ENCODE measurements at regions not wholly inside any gene's neighbourhood (a gene's known extent, or its start where the extent isn't known, plus 50 kb on each side); places are given as distances from the start of the nearest gene placed in this dataset.
A peak's percentile ranks its signal among the peaks of the same experiment; 100 is the strongest.
"Not testable (repeated sequence)": the region's sequence is repeated elsewhere in the genome, so short reads cannot be mapped to it uniquely, and the experiment has no call there.

- not testable (repeated sequence) for H3K27ac ChIP-seq (ENCODE audit: low read depth, low read length); H3K36me3 ChIP-seq (ENCODE audit: control insufficient read depth, insufficient read depth, low read length); H3K4me1 ChIP-seq (ENCODE audit: control insufficient read depth, insufficient read depth, low read length); H3K9ac ChIP-seq (ENCODE audit: low read length); H3K4me3 ChIP-seq (ENCODE audit: low read length); H3K27me3 ChIP-seq (ENCODE audit: control insufficient read depth, insufficient read depth, low read length)
These were observed 138.5 kb downstream of the PPIAL4G start for GRCh38 chr1:148344651-148345050.

GRCh38 chr1:148341729-148342128 lies 141.4 kb downstream of the PPIAL4G start:
- not testable (repeated sequence) for H3K4me3 ChIP-seq (ENCODE audit: low read length); H3K27ac ChIP-seq (ENCODE audit: low read depth, low read length); H3K36me3 ChIP-seq (ENCODE audit: control insufficient read depth, insufficient read depth, low read length); H3K27me3 ChIP-seq (ENCODE audit: control insufficient read depth, insufficient read depth, low read length); H3K9ac ChIP-seq (ENCODE audit: low read length); H3K4me1 ChIP-seq (ENCODE audit: control insufficient read depth, insufficient read depth, low read length)

GRCh38 chr1:148336121-148336918 lies 146.8 kb downstream of the PPIAL4G start:
- H3K4me1 ChIP-seq (ENCODE audit: control insufficient read depth, insufficient read depth, low read length); H3K4me3 ChIP-seq (ENCODE audit: low read length); H3K9ac ChIP-seq (ENCODE audit: low read length); H3K27me3 ChIP-seq (ENCODE audit: control insufficient read depth, insufficient read depth, low read length); H3K27ac ChIP-seq (ENCODE audit: low read depth, low read length); H3K36me3 ChIP-seq (ENCODE audit: control insufficient read depth, insufficient read depth, low read length): not testable (repeated sequence)

GRCh38 chr1:148334339-148335130 lies 148.6 kb downstream of the PPIAL4G start:
- Histone ChIP-seq H3K9ac (ENCODE audit: low read length) (peak overlapping the region; percentile 61), H3K27ac (ENCODE audit: low read depth, low read length) (peak overlapping the region; percentile 63), H3K36me3 (ENCODE audit: control insufficient read depth, insufficient read depth, low read length) (no peaks in the 10 kb centered on the region), H3K4me3 (ENCODE audit: low read length) (peak overlapping the region; percentile 86), H3K4me1 (ENCODE audit: control insufficient read depth, insufficient read depth, low read length) (peaks cover 7% of the 10 kb centered on the region), H3K27me3 (ENCODE audit: control insufficient read depth, insufficient read depth, low read length) (peaks cover 4% of the 10 kb centered on the region)

GRCh38 chr1:148333875-148334338 lies 149.2 kb downstream of the PPIAL4G start:
- Histone ChIP-seq H3K4me1 (ENCODE audit: control insufficient read depth, insufficient read depth, low read length) (peaks cover 7% of the 10 kb centered on the region), H3K36me3 (ENCODE audit: control insufficient read depth, insufficient read depth, low read length) (no peaks in the 10 kb centered on the region), H3K27ac (ENCODE audit: low read depth, low read length) (no peak overlapping the region), H3K27me3 (ENCODE audit: control insufficient read depth, insufficient read depth, low read length) (peaks cover 4% of the 10 kb centered on the region), H3K9ac (ENCODE audit: low read length) (peak overlapping the region; percentile 61), H3K4me3 (ENCODE audit: low read length) (peak overlapping the region; percentile 86)

GRCh38 chr1:148328884-148329283 lies 154.2 kb downstream of the PPIAL4G start:
- Histone ChIP-seq H3K27me3 (ENCODE audit: control insufficient read depth, insufficient read depth, low read length) (no peaks in the 10 kb centered on the region), H3K4me1 (ENCODE audit: control insufficient read depth, insufficient read depth, low read length) (peaks cover under 1% of the 10 kb centered on the region), H3K4me3 (ENCODE audit: low read length) (no peak overlapping the region), H3K27ac (ENCODE audit: low read depth, low read length) (no peak overlapping the region), H3K36me3 (ENCODE audit: control insufficient read depth, insufficient read depth, low read length) (no peaks in the 10 kb centered on the region), H3K9ac (ENCODE audit: low read length) (no peak overlapping the region)

- H3K27me3 ChIP-seq (ENCODE audit: control insufficient read depth, insufficient read depth, low read length); H3K9ac ChIP-seq (ENCODE audit: low read length); H3K4me1 ChIP-seq (ENCODE audit: control insufficient read depth, insufficient read depth, low read length); H3K27ac ChIP-seq (ENCODE audit: low read depth, low read length); H3K36me3 ChIP-seq (ENCODE audit: control insufficient read depth, insufficient read depth, low read length); H3K4me3 ChIP-seq (ENCODE audit: low read length): not testable (repeated sequence)
These were observed 158.1 kb downstream of the PPIAL4G start for GRCh38 chr1:148325031-148325430.

GRCh38 chr1:148324465-148324864 lies 158.6 kb downstream of the PPIAL4G start:
- H3K36me3 ChIP-seq (ENCODE audit: control insufficient read depth, insufficient read depth, low read length); H3K27ac ChIP-seq (ENCODE audit: low read depth, low read length); H3K4me3 ChIP-seq (ENCODE audit: low read length); H3K9ac ChIP-seq (ENCODE audit: low read length); H3K27me3 ChIP-seq (ENCODE audit: control insufficient read depth, insufficient read depth, low read length); H3K4me1 ChIP-seq (ENCODE audit: control insufficient read depth, insufficient read depth, low read length): not testable (repeated sequence)

GRCh38 chr1:148320079-148320478 lies 163.0 kb downstream of the PPIAL4G start:
- H3K27me3 ChIP-seq (ENCODE audit: control insufficient read depth, insufficient read depth, low read length); H3K9ac ChIP-seq (ENCODE audit: low read length); H3K36me3 ChIP-seq (ENCODE audit: control insufficient read depth, insufficient read depth, low read length): not testable (repeated sequence)

GRCh38 chr1:148318904-148319242 lies 164.2 kb downstream of the PPIAL4G start:
- no peaks in the 10 kb centered on the region for H3K36me3 ChIP-seq (ENCODE audit: control insufficient read depth, insufficient read depth, low read length)
- no peak overlapping the region for H3K9ac ChIP-seq (ENCODE audit: low read length)
- H3K27me3 ChIP-seq (ENCODE audit: control insufficient read depth, insufficient read depth, low read length) = no peaks in the 10 kb centered on the region
- no peak overlapping the region for H3K4me3 ChIP-seq (ENCODE audit: low read length)
- H3K27ac ChIP-seq (ENCODE audit: low read depth, low read length) = no peak overlapping the region
- H3K4me1 ChIP-seq (ENCODE audit: control insufficient read depth, insufficient read depth, low read length) = no peaks in the 10 kb centered on the region

More at GRCh38 chr1:148320079-148320478, 163.0 kb downstream of the PPIAL4G start:
- H3K4me3 ChIP-seq (ENCODE audit: low read length); H3K27ac ChIP-seq (ENCODE audit: low read depth, low read length); H3K4me1 ChIP-seq (ENCODE audit: control insufficient read depth, insufficient read depth, low read length): not testable (repeated sequence)

GRCh38 chr1:148318123-148318903 lies 164.8 kb downstream of the PPIAL4G start:
- no peaks in the 10 kb centered on the region for H3K4me1 ChIP-seq (ENCODE audit: control insufficient read depth, insufficient read depth, low read length)
- H3K27ac ChIP-seq (ENCODE audit: low read depth, low read length) = no peak overlapping the region
- H3K36me3 ChIP-seq (ENCODE audit: control insufficient read depth, insufficient read depth, low read length) = no peaks in the 10 kb centered on the region
- no peak overlapping the region for H3K9ac ChIP-seq (ENCODE audit: low read length)
- peak overlapping the region; percentile 42 for H3K4me3 ChIP-seq (ENCODE audit: low read length)
- H3K27me3 ChIP-seq (ENCODE audit: control insufficient read depth, insufficient read depth, low read length) = no peaks in the 10 kb centered on the region

- H3K4me1 ChIP-seq (ENCODE audit: control insufficient read depth, insufficient read depth, low read length) = no peaks in the 10 kb centered on the region
- no peaks in the 10 kb centered on the region for H3K36me3 ChIP-seq (ENCODE audit: control insufficient read depth, insufficient read depth, low read length)
- no peak overlapping the region for H3K27ac ChIP-seq (ENCODE audit: low read depth, low read length)
- no peak overlapping the region for H3K4me3 ChIP-seq (ENCODE audit: low read length)
- H3K9ac ChIP-seq (ENCODE audit: low read length) = no peak overlapping the region
- no peaks in the 10 kb centered on the region for H3K27me3 ChIP-seq (ENCODE audit: control insufficient read depth, insufficient read depth, low read length)
These were observed 165.4 kb upstream of the NBPF11 start for GRCh38 chr1:148317288-148317985.

Data from rectal smooth muscle tissue (tissue), 1 donor.